PC-9 (cell line): ENCODE measurements at regions not wholly inside any gene's neighbourhood (a gene's known extent, or its start where the extent isn't known, plus 50 kb on each side); places are given as distances from the start of the nearest gene placed in this dataset.

Experiments
- CTCF ChIP-seq: fragments of 200-600 bp; sonication (generic); conservative IDR thresholded peaks from 2 replicates; pipeline ENCODE4 v1.6.1; 2017; ENCODE audit warnings: mixed run types, antibody characterized with exemption, mild to moderate bottlenecking, moderate library complexity
- EZH2 ChIP-seq: fragments of 200-600 bp; sonication (generic); IDR thresholded peaks from 2 replicates; pipeline ENCODE4 v1.8.0; 2017; ENCODE audit warnings: antibody characterized with exemption, low read depth

DNA sequence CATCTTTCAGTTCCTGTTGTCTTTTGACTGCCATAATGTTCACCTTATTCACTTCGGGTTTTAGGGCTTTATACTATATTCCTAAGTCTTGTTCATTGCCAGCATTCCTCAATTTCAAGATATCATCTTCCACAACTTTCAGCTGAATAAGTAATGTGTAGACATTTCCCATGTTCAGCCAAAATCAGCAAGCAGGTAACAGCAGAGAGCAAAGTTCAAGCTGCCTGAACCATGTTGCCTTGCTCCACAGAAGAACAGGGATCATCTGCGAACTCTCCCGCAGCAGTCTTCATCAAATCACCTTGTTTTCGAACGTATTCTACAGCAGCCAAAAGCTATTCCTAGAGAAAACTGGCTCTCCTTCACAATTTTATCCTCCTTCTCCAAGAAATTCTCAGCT lies 95.3 kb upstream of the CCDC112 start:
- no peak for TF ChIP-seq CTCF
- no peak for TF ChIP-seq EZH2
